CD4-positive, alpha-beta T cell treated with Interleukin-21 for 1 hour (primary cell): ENCODE measurements at regions not wholly inside any gene's neighbourhood (a gene's known extent, or its start where the extent isn't known, plus 50 kb on each side); places are given as distances from the start of the nearest gene placed in this dataset.
"Not testable (repeated sequence)": the region's sequence is repeated elsewhere in the genome, so short reads cannot be mapped to it uniquely, and the experiment has no call there.

Experiments
- DNase-seq: peaks from one replicate; pipeline ENCODE4 v3.0.0-alpha.2; 2020

DNA sequence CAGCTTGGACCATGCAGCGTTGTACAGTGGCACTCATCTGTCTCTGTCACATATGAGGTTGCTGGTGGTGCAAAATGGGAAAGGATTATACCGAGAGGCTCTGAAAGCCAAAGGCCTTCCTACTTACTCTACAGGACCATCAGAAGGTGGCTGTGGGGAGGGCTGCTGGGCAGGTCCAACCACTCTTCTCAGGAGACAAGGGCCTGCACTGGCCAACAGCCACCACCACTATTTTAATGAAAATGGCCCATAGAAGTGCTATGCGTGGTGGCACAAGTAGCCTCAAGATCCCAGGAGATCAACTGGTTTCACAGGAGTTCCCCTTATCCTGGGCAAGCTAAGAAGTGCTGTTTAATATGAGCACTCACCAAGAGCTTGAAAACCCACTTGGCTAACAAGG is 52.3 kb downstream of the MRPL57 start:
- no peak for DNase-seq

- DNase-seq: no peak
These were observed 53.0 kb downstream of the MRPL57 start for GRCh38 chr13:21229241-21230024.

GRCh38 chr13:21230516-21230915 is 54.1 kb downstream of the MRPL57 start:
- no peak for DNase-seq

DNA sequence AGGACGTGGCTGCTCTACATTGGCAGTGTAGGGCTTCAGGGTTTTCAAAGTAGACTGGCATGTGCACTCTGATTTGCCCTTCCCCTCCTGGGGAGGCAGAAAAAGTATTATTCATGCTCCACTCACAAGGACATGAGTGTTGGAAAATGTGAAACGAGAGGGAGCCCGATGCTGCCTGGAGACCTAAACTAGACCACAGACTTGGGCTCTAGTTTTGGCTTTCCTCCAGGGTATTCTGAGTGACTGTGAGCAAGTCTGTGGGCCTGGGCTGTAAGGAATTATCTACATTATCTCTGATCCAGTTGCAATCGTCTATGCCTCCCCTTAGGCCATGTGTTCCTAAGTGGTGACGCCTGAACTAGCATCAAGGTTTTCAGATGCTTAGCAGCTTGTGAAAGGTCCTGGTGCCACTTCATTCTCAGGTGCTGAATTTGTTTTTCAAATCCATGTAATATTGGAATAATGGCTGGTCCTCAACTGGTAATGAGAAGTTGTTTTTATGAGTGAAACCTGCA is 55.0 kb downstream of the MRPL57 start:
- DNase-seq: no peak

- no peak for DNase-seq
These were observed 55.7 kb downstream of the MRPL57 start for GRCh38 chr13:21232196-21232595.

GRCh38 chr13:21232599-21232998 is 56.1 kb downstream of the MRPL57 start:
- DNase-seq: no peak

GRCh38 chr13:21233086-21233485 is 56.6 kb downstream of the MRPL57 start:
- no peak for DNase-seq

DNA sequence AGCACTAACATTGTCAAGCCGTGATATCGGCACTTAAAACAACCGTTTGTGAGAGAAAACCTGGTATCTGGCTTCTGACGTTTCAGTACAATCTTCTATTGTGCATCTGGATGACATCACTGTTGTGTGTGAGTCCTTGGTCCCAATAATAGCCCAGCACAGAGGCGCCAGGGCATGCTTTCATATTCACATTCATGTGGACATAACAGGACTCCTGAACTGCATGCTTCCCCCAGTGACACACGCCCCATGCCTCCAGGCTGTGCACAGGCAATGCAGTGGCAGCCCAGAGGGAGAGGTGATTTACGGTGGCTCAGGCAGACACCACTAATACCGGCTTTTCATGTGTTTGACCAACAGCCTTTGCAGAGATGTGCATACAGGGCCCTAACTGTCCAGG is 58.1 kb downstream of the MRPL57 start:
- DNase-seq: no peak

GRCh38 chr13:21235174-21235573 is 58.7 kb downstream of the MRPL57 start:
- DNase-seq: no peak

- DNase-seq: no peak
These were observed 60.6 kb downstream of the MRPL57 start for GRCh38 chr13:21237081-21237480.

DNA sequence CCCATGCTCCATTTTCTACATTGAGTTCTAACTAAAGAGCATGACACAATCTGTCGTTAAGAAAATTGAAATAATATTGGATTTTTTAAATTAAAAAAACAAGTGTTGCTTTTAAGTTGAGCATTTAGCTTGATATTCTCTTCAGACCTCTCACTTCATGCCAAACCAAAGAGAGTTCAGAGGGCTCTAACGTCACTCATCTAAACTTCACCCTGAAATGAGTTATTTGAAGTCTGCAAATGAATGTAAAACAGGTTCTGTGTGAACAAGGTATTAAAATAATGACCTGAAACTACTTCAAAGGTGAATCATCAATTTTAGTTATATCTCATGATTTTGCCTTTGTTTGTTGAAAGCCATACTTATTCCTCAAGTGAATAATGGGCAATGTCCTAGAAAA is 61.8 kb downstream of the MRPL57 start:
- DNase-seq: no peak

- DNase-seq: no peak
These were observed 64.1 kb downstream of the MRPL57 start for GRCh38 chr13:21240586-21240985.

DNA sequence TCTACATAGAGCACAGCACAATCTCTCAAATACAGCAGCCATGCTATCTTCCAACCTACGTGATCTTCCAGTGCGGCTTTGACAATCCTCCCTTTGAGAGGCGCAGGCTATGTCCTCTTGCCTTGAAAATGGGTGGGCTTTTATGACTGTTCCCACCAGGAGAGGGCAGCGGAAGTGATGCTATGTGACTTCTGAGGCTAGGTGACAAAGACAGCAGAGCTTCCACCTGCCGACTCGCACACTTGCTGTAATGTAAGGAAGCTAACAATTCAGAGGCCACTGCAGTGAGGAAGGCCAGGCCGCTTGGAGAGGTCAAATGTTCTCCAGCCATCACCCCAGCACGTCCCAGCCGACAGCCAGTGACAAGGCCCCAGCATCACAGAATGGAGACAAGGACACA is 65.8 kb downstream of the MRPL57 start:
- no peak for DNase-seq

- DNase-seq: no peak
These were observed 66.8 kb downstream of the MRPL57 start for GRCh38 chr13:21243045-21243897.

GRCh38 chr13:21243898-21244184 is 67.4 kb downstream of the MRPL57 start:
- DNase-seq: not testable (repeated sequence)

DNA sequence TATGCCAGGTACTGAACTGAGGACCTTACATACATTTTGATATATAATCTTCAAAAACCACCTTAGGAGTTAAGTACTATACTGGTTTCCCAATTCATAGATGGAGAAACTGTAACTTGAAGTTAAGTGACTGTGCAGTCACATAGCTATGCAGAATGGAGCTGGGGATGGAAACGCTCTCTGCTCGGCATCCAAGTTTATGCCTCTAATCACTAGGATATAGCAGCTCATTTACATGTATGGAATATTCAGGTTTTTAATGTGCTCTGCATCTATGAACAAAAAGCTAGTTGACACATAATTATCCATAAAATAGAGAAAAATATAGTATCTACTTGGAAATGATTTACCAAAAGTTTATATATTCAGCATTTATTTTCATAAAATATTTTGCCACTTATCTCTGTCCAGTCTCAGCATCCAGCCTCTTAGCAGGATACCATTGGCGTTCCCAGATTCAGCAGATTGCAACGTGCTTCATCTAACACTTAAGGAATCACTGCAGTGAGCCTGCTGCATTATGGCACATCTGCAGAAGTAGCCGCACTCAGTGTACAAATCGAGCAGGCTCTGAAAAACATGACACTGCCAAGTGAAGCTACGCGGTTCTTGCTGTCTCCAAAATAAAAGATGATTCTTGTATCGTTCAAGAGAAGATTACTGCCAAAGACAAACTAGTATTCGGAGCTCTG is 70.4 kb downstream of the MRPL57 start:
- DNase-seq: no peak

DNA sequence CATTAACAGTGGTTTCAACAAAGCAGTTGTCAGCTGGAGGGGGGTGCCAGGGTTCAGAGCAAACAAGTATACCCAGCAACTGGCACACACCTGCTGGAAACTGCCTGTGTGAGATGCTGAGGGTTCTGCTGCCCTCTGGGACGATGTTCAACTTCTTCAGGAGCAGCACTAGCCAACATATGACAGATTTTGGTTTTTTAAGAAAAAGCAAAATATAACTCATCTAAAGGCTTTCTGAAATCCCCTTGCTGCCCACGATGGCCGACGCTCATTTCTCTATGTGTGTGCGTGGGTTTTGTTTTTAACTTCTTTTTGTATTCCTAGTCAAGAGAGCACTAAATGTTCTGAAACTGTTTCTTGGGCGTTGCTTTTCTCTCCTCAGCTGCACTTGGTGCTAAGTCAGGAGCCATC is 79.9 kb downstream of the MRPL57 start:
- no peak for DNase-seq

DNA sequence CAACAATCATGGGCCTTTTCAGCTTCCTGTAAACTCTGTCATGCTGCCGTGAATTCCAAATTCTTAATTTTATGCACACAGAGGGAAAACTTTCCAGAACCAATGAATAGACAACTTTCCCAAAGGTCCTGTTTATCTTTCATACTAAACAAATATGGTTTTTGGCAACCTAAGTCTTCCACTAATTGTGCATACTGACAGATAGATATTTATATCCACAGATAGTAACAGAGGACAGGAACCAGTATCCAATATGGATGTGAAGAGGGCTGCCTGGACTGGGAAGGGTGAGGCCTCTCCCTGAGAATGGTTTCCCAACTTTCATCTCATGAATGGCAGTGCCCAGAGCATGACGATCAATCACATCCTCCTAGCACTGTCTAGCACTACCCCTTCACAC is 80.4 kb downstream of the MRPL57 start:
- no peak for DNase-seq

DNA sequence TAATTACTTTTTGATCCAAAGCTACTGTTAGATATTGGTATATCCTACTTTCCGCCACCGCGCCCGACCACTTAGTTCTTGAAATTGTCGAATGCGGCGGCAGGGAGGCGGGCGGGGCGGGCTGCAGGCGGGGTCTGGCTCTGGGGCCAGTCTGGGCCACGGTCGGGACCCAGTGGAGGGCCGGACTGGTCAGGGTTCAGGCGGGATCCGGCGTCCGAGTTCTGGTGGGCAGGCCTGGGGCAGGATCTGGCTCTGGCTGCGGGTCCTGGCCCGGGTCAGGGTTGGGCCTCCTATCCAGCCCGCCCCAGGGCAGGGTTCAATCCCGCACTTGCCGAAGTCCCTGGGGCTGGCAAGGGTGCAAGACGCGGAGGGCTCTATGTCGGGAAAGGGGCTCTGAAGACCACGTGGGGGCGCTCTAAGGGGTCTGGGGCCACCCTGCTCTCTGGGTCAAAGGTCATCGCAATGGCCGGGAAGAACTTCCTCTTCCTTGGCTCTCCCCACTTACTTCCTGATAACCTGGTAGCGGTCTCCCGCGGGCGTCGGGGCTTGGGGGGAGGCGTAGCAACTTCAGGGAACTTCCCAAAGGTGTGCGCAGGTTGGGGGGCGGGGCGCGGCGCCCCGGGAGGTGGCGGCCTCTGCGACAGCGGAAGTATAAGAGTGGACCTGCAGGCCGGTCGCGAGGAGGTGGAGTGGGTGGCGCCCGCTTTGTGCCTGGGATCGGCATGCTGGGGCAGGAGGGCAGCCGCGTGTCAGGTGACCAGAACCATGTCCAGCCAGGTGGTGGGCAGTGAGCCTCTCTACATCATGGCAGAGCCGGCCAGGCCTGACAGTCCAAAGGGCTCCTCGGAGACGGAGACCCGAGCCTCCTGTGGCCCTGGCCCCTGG is 83.4 kb downstream of the MRPL57 start:
- DNase-seq: no peak

DNA sequence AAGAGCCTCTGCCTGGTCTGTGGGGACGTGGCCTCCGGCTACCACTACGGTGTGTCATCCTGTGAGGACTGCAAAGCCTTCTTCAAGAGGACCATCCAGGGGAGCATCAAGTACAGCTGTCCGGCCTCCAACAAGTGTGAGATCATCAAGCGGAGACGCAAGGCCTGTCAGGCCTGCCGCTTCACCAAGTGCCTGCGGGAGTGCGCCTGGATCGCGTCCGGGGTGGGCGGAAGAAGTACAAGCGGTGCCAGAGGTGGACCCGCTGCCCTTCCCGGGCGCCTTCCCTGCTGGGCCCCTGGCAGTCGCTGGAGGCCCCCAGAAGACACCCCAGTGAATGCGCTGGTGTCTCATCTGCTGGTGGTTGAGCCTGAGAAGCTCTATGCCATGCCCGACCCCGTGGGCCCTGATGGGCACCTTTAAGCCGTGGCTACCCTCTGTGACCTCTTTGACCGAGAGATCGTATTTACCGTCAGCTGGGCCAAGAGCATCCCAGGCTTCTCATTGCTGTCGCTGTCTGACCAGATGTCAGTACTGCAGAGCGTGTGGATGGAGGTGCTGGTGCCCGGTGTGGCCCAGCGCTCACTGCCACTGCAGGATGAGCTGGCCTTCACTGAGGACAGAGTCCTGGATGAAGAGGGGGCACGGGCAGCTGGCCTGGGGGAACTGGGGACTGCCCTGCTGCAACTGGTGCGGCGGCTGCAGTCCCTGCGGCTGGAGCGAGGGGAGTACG is 84.3 kb downstream of the MRPL57 start:
- not testable (repeated sequence) for DNase-seq

DNA sequence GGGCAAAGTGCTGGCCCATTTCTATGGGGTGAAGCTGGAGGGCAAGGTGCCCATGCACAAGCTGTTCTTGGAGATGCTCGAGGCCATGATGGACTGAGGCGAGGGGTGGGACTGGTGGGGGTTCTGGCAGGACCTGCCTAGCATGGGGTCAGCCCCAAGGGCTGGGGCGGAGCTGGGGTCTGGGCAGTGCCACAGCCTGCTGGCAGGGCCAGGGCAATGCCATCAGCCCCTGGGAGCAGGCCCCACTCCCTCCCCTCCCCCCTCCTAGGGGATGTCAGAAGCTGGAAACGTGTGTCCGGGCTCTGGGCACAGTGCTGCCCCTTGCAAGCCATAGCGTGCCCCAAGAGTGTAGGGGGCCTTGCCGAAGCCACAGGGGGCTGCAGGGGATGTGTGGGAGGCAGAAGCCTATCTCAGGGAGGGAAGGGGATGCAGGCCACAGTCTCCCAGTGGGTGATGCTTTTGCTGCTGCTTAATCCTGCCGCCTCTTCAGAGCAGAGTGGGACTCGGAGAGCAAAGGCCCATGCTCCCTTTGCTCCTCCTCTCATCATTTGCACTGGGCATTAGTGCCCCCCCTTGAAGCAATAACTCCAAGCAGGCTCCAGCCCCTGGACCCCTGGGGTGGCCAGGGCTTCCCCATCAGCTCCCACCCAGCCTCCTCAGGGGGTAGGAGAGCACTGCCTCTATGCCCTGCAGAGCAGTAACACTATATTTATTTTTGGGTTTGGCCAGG is 85.2 kb downstream of the MRPL57 start:
- not testable (repeated sequence) for DNase-seq
